H1 (cell line): ENCODE measurements at regions not wholly inside any gene's neighbourhood (a gene's known extent, or its start where the extent isn't known, plus 50 kb on each side); places are given as distances from the start of the nearest gene placed in this dataset.

Source experiments
- CTCF ChIA-PET: fragments of 300-600 bp; sonication (Branson Sonifier 250); formaldehyde crosslinking; loops from one replicate; lab custom pipeline; 2021; ENCODE audit not compliant: partially characterized antibody; lab: Charles Lee
- POLR2A ChIA-PET: fragments of 300-600 bp; sonication (Branson Sonifier 250); formaldehyde crosslinking; loops from one replicate; lab custom pipeline; 2021; ENCODE audit warnings: inconsistent platforms; ENCODE audit not compliant: partially characterized antibody; lab: Charles Lee
- DNase-seq, 2 experiments: peaks; one replicate each; pipeline versions ENCODE4 v3.0.0 to v3.0.0-alpha.2; 2010 to 2022; ENCODE audit warnings: low spot score in 2 of 2, low read depth in 1 of 2, mixed read lengths in 1 of 2
- FAIRE-seq: peaks from 2 replicates; lab custom pipeline; 2011; peaks lifted over from hg19 to GRCh38; lab: Jason Lieb, UNC
- H2AFZ ChIP-seq: 2 replicates; pipeline ENCODE4 v1.8.1; 2012; ENCODE audit warnings: low read length, inconsistent platforms
- H2AK5ac ChIP-seq: 2 replicates; pipeline ENCODE4 v1.6.1; 2013; ENCODE audit warnings: low read depth, low read length
- H2BK120ac ChIP-seq: replicated peaks from 2 replicates; pipeline ENCODE3; 2013; ENCODE audit warnings: low read depth, low read length, inconsistent platforms
- H2BK12ac ChIP-seq: 2 replicates; pipeline ENCODE4 v1.6.1; 2013; ENCODE audit warnings: low read depth, low read length
- H2BK15ac ChIP-seq: 2 replicates; pipeline ENCODE4 v1.6.1; 2013; ENCODE audit warnings: low read length
- H2BK20ac ChIP-seq: 2 replicates; pipeline ENCODE4 v1.6.1; 2013; ENCODE audit warnings: low read length
- H2BK5ac ChIP-seq: 2 replicates; pipeline ENCODE4 v1.6.1; 2013; ENCODE audit warnings: low read depth, low read length
- H3K14ac ChIP-seq: 2 replicates; pipeline ENCODE4 v1.6.1; 2013; ENCODE audit warnings: inconsistent platforms; ENCODE audit not compliant: insufficient read length
- H3K18ac ChIP-seq: 2 replicates; pipeline ENCODE4 v1.6.1; 2013; ENCODE audit warnings: low read length; ENCODE audit errors: extremely low read depth
- H3K23ac ChIP-seq: 2 replicates; pipeline ENCODE4 v1.6.1; 2013; ENCODE audit warnings: inconsistent platforms; ENCODE audit not compliant: insufficient read length
- H3K23me2 ChIP-seq: 2 replicates; pipeline ENCODE4 v1.6.1; 2013; ENCODE audit warnings: low read depth, low read length
- H3K27ac ChIP-seq: 2 replicates; pipeline ENCODE4 v1.6.1; 2011; ENCODE audit warnings: low read depth, low read length, inconsistent platforms
- H3K27me3 ChIP-seq, 4 experiments: replicated peaks in 1 of 4; 1 replicate in 1 of 4; 2 replicates in 3 of 4; pipeline versions ENCODE4 v1.6.1 to v1.8.1; 2011 to 2013; ENCODE audit warnings: low read length in 3 of 4, mild to moderate bottlenecking in 3 of 4, inconsistent platforms in 2 of 4, mixed read lengths in 2 of 4, moderate library complexity in 1 of 4; ENCODE audit not compliant: control insufficient read depth in 3 of 4, insufficient read depth in 3 of 4; ENCODE audit errors: extremely low read depth in 1 of 4
- H3K36me3 ChIP-seq, 4 experiments: 2 replicates each; pipeline versions ENCODE4 v1.6.1 to v1.8.1; 2011 to 2013; ENCODE audit warnings: mild to moderate bottlenecking in 4 of 4, low read length in 3 of 4, moderate library complexity in 2 of 4, control low read depth in 1 of 4, inconsistent platforms in 1 of 4; ENCODE audit not compliant: insufficient read depth in 4 of 4, control insufficient read depth in 2 of 4
- H3K4ac ChIP-seq: replicated peaks from 2 replicates; pipeline ENCODE3; 2013; ENCODE audit warnings: low read length, low read depth, mixed read lengths, inconsistent platforms; ENCODE audit not compliant: insufficient read length
- H3K4me1 ChIP-seq, 4 experiments: replicated peaks in 1 of 4; 1 replicate in 1 of 4; 2 replicates in 3 of 4; pipeline versions ENCODE4 v1.6.1 to v1.8.1; 2011 to 2013; ENCODE audit warnings: low read length in 3 of 4, inconsistent platforms in 2 of 4, mixed read lengths in 1 of 4; ENCODE audit not compliant: insufficient read depth in 4 of 4, control insufficient read depth in 3 of 4
- H3K4me2 ChIP-seq, 2 experiments: 2 replicates each; pipeline versions ENCODE4 v1.6.1 to v1.8.1; 2011 to 2013; ENCODE audit warnings: low read depth in 2 of 2, low read length in 2 of 2, control low read depth in 1 of 2, inconsistent platforms in 1 of 2, mild to moderate bottlenecking in 1 of 2; ENCODE audit not compliant: insufficient read depth in 1 of 2
- H3K4me3 ChIP-seq, 4 experiments: fragments of 200-600, 300-600 bp in 1 of 4; sonication (generic), shearing (Covaris generic), sonication (Bioruptor Twin) in 1 of 4; 2 replicates each; pipeline versions ENCODE4 v1.5.1 to v1.8.1; 2011 to 2016; ENCODE audit warnings: low read length in 4 of 4, low read depth in 3 of 4, control low read depth in 2 of 4, inconsistent platforms in 2 of 4, mild to moderate bottlenecking in 2 of 4, mixed read lengths in 1 of 4, moderate library complexity in 1 of 4; ENCODE audit not compliant: insufficient read depth in 2 of 4; ENCODE audit errors: extremely low read depth in 1 of 4
- H3K56ac ChIP-seq: replicated peaks from 2 replicates; pipeline ENCODE3; 2013; ENCODE audit warnings: low read depth, mild to moderate bottlenecking, mixed read lengths, low read length, inconsistent platforms; ENCODE audit not compliant: insufficient read length
- H3K79me1 ChIP-seq: 2 replicates; pipeline ENCODE4 v1.6.1; 2013; ENCODE audit warnings: low read depth, low read length, control low read depth
- H3K79me2 ChIP-seq, 2 experiments: 2 replicates each; pipeline versions ENCODE4 v1.6.1 to v1.8.1; 2012 to 2013; ENCODE audit warnings: low read length in 2 of 2, mild to moderate bottlenecking in 2 of 2, inconsistent platforms in 1 of 2; ENCODE audit not compliant: insufficient read depth in 2 of 2, control insufficient read depth in 1 of 2
- H3K9ac ChIP-seq, 4 experiments: replicated peaks in 1 of 4; 1 replicate in 1 of 4; 2 replicates in 3 of 4; pipeline versions ENCODE4 v1.6.1 to v1.8.1; 2011 to 2013; ENCODE audit warnings: low read depth in 3 of 4, low read length in 3 of 4, control low read depth in 2 of 4, mild to moderate bottlenecking in 2 of 4, moderate library complexity in 2 of 4, inconsistent platforms in 1 of 4; ENCODE audit errors: extremely low read depth in 1 of 4
- H3K9me3 ChIP-seq, 2 experiments: 2 replicates each; pipeline versions ENCODE4 v1.6.1 to v1.8.1; 2012 to 2013; ENCODE audit warnings: mild to moderate bottlenecking in 2 of 2, moderate library complexity in 2 of 2, control low read depth in 1 of 2, inconsistent platforms in 1 of 2, low read depth in 1 of 2, low read length in 1 of 2, mixed read lengths in 1 of 2; ENCODE audit not compliant: insufficient read depth in 2 of 2
- H4K20me1 ChIP-seq, 2 experiments: replicated peaks in 1 of 2; 2 replicates each; pipeline versions ENCODE3 to v1.8.1; 2011 to 2013; ENCODE audit warnings: inconsistent platforms in 2 of 2, low read length in 2 of 2, mild to moderate bottlenecking in 1 of 2; ENCODE audit not compliant: insufficient read depth in 2 of 2, control insufficient read depth in 1 of 2
- H4K5ac ChIP-seq: 2 replicates; pipeline ENCODE4 v1.6.1; 2013; ENCODE audit warnings: low read length, low read depth, mixed read lengths, inconsistent platforms; ENCODE audit not compliant: insufficient read length
- H4K8ac ChIP-seq: 2 replicates; pipeline ENCODE4 v1.8.0; 2013; ENCODE audit warnings: mild to moderate bottlenecking, moderate library complexity, low read length, inconsistent platforms; ENCODE audit not compliant: insufficient read depth; ENCODE audit errors: extremely low read depth
- H4K91ac ChIP-seq: replicated peaks from 2 replicates; pipeline ENCODE3; 2013; ENCODE audit warnings: low read length, mixed read lengths, inconsistent platforms; ENCODE audit not compliant: insufficient read length
- CEBPB ChIP-seq: IDR thresholded peaks from 2 replicates; pipeline ENCODE4 v1.6.1; 2012; ENCODE audit warnings: low read depth, low read length
- EGR1 ChIP-seq: IDR thresholded peaks from 2 replicates; pipeline ENCODE4 v1.6.1; 2011; ENCODE audit warnings: low read depth, low read length, borderline replicate concordance
- GABPA ChIP-seq: IDR thresholded peaks from 2 replicates; pipeline ENCODE4 v1.6.1; 2011; ENCODE audit warnings: mild to moderate bottlenecking, low read length, moderate library complexity, borderline replicate concordance; ENCODE audit not compliant: insufficient read depth
- HDAC2 ChIP-seq, 2 experiments: fragments of 300-600 bp in 1 of 2; sonication (generic) in 1 of 2; IDR thresholded peaks; 2 replicates each; pipeline ENCODE4 v1.6.1; 2011 to 2012; ENCODE audit warnings: low read depth in 2 of 2, low read length in 2 of 2, mild to moderate bottlenecking in 2 of 2, moderate library complexity in 2 of 2, borderline replicate concordance in 1 of 2, inconsistent platforms in 1 of 2
- HDAC6 ChIP-seq: IDR thresholded peaks from one replicate; pipeline ENCODE4 v1.7.1; 2012; ENCODE audit warnings: low read depth, mild to moderate bottlenecking, inconsistent platforms, low read length, moderate library complexity
- JUND ChIP-seq: IDR thresholded peaks from 2 replicates; pipeline ENCODE4 v1.6.1; 2011; ENCODE audit warnings: mild to moderate bottlenecking, improper control_type of control experiment, low read length
- KDM5A ChIP-seq: fragments of 200-600 bp; IDR thresholded peaks from 2 replicates; pipeline ENCODE4 v1.7.1; 2012; ENCODE audit warnings: mild to moderate bottlenecking, low read length, inconsistent platforms, mixed read lengths
- RNF2 ChIP-seq: fragments of 200-900, 300-1000 bp; sonication (generic); IDR thresholded peaks from 2 replicates; pipeline ENCODE4 v1.7.1; 2016; ENCODE audit warnings: borderline replicate concordance, low read depth, mild to moderate bottlenecking, antibody characterized with exemption, low read length; ENCODE audit not compliant: poor library complexity, severe bottlenecking; ENCODE audit errors: missing control alignments
- SIRT6 ChIP-seq: IDR thresholded peaks from one replicate; pipeline ENCODE4 v1.7.1; 2012; ENCODE audit warnings: low read length, inconsistent platforms
- TEAD4 ChIP-seq: IDR thresholded peaks from 2 replicates; pipeline ENCODE4 v1.6.1; 2012; ENCODE audit warnings: low read depth, low read length, inconsistent platforms, mixed read lengths
- ZNF274 ChIP-seq: IDR thresholded peaks from 2 replicates; pipeline ENCODE4 v1.7.0; 2012; ENCODE audit warnings: low read length, borderline replicate concordance; ENCODE audit errors: extremely low read depth
- WGBS, 2 experiments: shearing (Covaris generic) in 1 of 2; methylation state at CpG; one replicate each; pipeline versions ENCODE4 v1.1.6 to v1.1.7; 2013 to 2015; ENCODE audit warnings: low lambda C conversion rate in 2 of 2, mixed read lengths in 2 of 2, inconsistent platforms in 1 of 2, low coverage in 1 of 2, missing lambda C conversion rate in 1 of 2; ENCODE audit not compliant: insufficient replicate concordance in 2 of 2, insufficient coverage in 1 of 2, insufficient read length in 1 of 2; ENCODE audit errors: extremely low coverage in 1 of 2, missing lambda C conversion rate in 1 of 2; 5-methylcytosine and 5-hydroxymethylcytosine counted together

- Histone ChIP-seq H2BK20ac (no peak overlapping the region), H3K4ac (no peak overlapping the region), H4K5ac (no peak overlapping the region), H2BK12ac (no peak overlapping the region), H3K23ac (no peak overlapping the region), H3K4me2 (no peak overlapping the region), H3K4me1 (no peaks in the 10 kb centered on the region), H3K18ac (no peak overlapping the region), H3K79me1 (no peaks in the 10 kb centered on the region), H2BK15ac (no peak overlapping the region), H3K27ac (no peak overlapping the region), H4K91ac (no peak overlapping the region), H2BK120ac (no peak overlapping the region), H3K14ac (no peak overlapping the region), H3K79me2 (no peaks in the 10 kb centered on the region), H2BK5ac (no peak overlapping the region), H3K36me3 (no peaks in the 10 kb centered on the region), H3K56ac (no peak overlapping the region), H3K9ac (no peak overlapping the region), H3K9me3 (no peaks in the 10 kb centered on the region; a peak in 1 of 4 replicates), H2AK5ac (no peak overlapping the region), H3K4me3 (no peak overlapping the region), H3K27me3 (no peaks in the 10 kb centered on the region), H2AFZ (no peak overlapping the region), H4K20me1 (no peaks in the 10 kb centered on the region), H4K8ac (no peak overlapping the region), H3K23me2 (no peaks in the 10 kb centered on the region)
- FAIRE-seq = no peak
- POLR2A ChIA-PET = no interaction called here
- no peak for DNase-seq
- WGBS, 2 experiments = 92% methylated on average over 2 of the region's 2 CpGs; no CpG with 5 or more reads in 1 of the 2 experiments
- CTCF ChIA-PET = interaction anchor here (1.1 to 1.9 kb wide), 2 partner anchors 9 to 416 kb away, joined by 4 to 5 read pairs; no protein-coding TSS in a partner anchor
- TF ChIP-seq ZNF274 = no peak
- TF ChIP-seq KDM5A = no peak
- TF ChIP-seq HDAC6 = no peak
- TF ChIP-seq TEAD4 = no peak
- no peak for TF ChIP-seq GABPA
- no peak for TF ChIP-seq HDAC2 (IDR thresholded peaks at IDR 0.05; ENCODE audit: borderline replicate concordance in 1 of 2, low read depth in 2 of 2, low read length in 2 of 2)
- no peak for TF ChIP-seq SIRT6
- TF ChIP-seq CEBPB = no peak
- TF ChIP-seq RNF2 = no peak
- TF ChIP-seq JUND = no peak
- TF ChIP-seq EGR1 = no peak
These were observed 419.1 kb downstream of the ARL4A start for GRCh38 chr7:13106513-13106912.
